GM18951 (cell line): ENCODE measurements at regions not wholly inside any gene's neighbourhood (a gene's known extent, or its start where the extent isn't known, plus 50 kb on each side); places are given as distances from the start of the nearest gene placed in this dataset.

Experiments used
- POLR2A ChIP-seq: IDR thresholded peaks from 4 replicates; pipeline ENCODE4 v1.6.1; 2011; ENCODE audit warnings: mild to moderate bottlenecking; ENCODE audit not compliant: insufficient read length, insufficient read depth; ENCODE audit errors: extremely low read depth
- in situ Hi-C: fragments of 300-500 bp; cut with MboI; formaldehyde crosslinking; loops from one replicate; pipeline ENCODE4 v1.12.0; 2022; ENCODE audit warnings: low sequenced_read_pairs, mixed read lengths, inconsistent platforms; ENCODE audit not compliant: unreplicated experiment

GRCh38 chr10:111873621-111874135, 309.9 kb downstream of the GPAM start:
- TF ChIP-seq POLR2A: no peak
- in situ Hi-C loops: no loop called here

- TF ChIP-seq POLR2A: no peak
- in situ Hi-C loops: no loop called here
These were observed 309.0 kb downstream of the GPAM start for GRCh38 chr10:111874576-111874975.

GRCh38 chr10:111875725-111876124, 307.8 kb downstream of the GPAM start:
- no peak for TF ChIP-seq POLR2A
- in situ Hi-C loops: no loop called here

- no peak for TF ChIP-seq POLR2A
- in situ Hi-C loops: no loop called here
These were observed 306.3 kb downstream of the GPAM start for GRCh38 chr10:111877258-111877657.

- no peak for TF ChIP-seq POLR2A
- in situ Hi-C loops: no loop called here
These were observed 303.6 kb downstream of the GPAM start for GRCh38 chr10:111879969-111880368.

GRCh38 chr10:111885046-111885445, 298.5 kb downstream of the GPAM start:
- in situ Hi-C loops: no loop called here
- no peak for TF ChIP-seq POLR2A

- TF ChIP-seq POLR2A: no peak
- in situ Hi-C loops: no loop called here
These were observed 297.6 kb downstream of the GPAM start for GRCh38 chr10:111885919-111886318.

- TF ChIP-seq POLR2A: no peak
- in situ Hi-C loops: no loop called here
These were observed 296.3 kb downstream of the GPAM start for GRCh38 chr10:111887266-111887665.

GRCh38 chr10:111890046-111890445, 293.5 kb downstream of the GPAM start:
- in situ Hi-C loops: no loop called here
- TF ChIP-seq POLR2A: no peak

- in situ Hi-C loops: no loop called here
- no peak for TF ChIP-seq POLR2A
These were observed 267.6 kb downstream of the GPAM start for GRCh38 chr10:111916011-111916410.

- no peak for TF ChIP-seq POLR2A
- in situ Hi-C loops: no loop called here
These were observed 261.7 kb downstream of the GPAM start for GRCh38 chr10:111921821-111922220.

- no peak for TF ChIP-seq POLR2A
- in situ Hi-C loops: no loop called here
These were observed 260.5 kb downstream of the GPAM start for GRCh38 chr10:111923032-111923431.

- in situ Hi-C loops: no loop called here
- TF ChIP-seq POLR2A: no peak
These were observed 257.3 kb downstream of the GPAM start for GRCh38 chr10:111926286-111926685.

- no peak for TF ChIP-seq POLR2A
- in situ Hi-C loops: no loop called here
These were observed 249.6 kb downstream of the GPAM start for GRCh38 chr10:111933937-111934336.

- in situ Hi-C loops: no loop called here
- TF ChIP-seq POLR2A: no peak
These were observed 248.6 kb downstream of the GPAM start for GRCh38 chr10:111934931-111935330.
